GM23338 (cell line): ENCODE measurements at regions not wholly inside any gene's neighbourhood (a gene's known extent, or its start where the extent isn't known, plus 50 kb on each side); places are given as distances from the start of the nearest gene placed in this dataset.
"Not testable (repeated sequence)": the region's sequence is repeated elsewhere in the genome, so short reads cannot be mapped to it uniquely, and the experiment has no call there.

Experiments used
- ATAC-seq: fragments of 200-7000 bp; cut with Tn5 transposase; 3 replicates; pipeline ENCODE4 v1.9.1; 2020
- DNase-seq: peaks from one replicate; pipeline ENCODE4 v3.0.0-alpha.2; 2015; ENCODE audit warnings: low spot score
- H2AFZ ChIP-seq: fragments of 200-600 bp; sonication (generic); 2 replicates; pipeline ENCODE4 v1.8.0; 2016; ENCODE audit warnings: antibody characterized with exemption, mild to moderate bottlenecking, moderate library complexity
- H3F3A ChIP-seq: fragments of 200-600 bp; sonication (generic); replicated peaks from 2 replicates; pipeline ENCODE4 v1.8.0; 2017; ENCODE audit warnings: antibody characterized with exemption, mixed run types, low read depth
- H3K27ac ChIP-seq: fragments of 200-600 bp; sonication (generic); 2 replicates; pipeline ENCODE4 v1.6.1; 2016; ENCODE audit warnings: low read depth
- H3K27me3 ChIP-seq: fragments of 200-600 bp; sonication (generic); 2 replicates; pipeline ENCODE4 v1.8.0; 2016; ENCODE audit warnings: mild to moderate bottlenecking, mixed run types, moderate library complexity; ENCODE audit not compliant: insufficient read depth
- H3K36me3 ChIP-seq: fragments of 200-600 bp; sonication (generic); 2 replicates; pipeline ENCODE4 v1.8.0; 2016; ENCODE audit warnings: mild to moderate bottlenecking; ENCODE audit not compliant: insufficient read depth
- H3K4me1 ChIP-seq: fragments of 200-600 bp; sonication (generic); 2 replicates; pipeline ENCODE4 v1.8.0; 2016; ENCODE audit warnings: mild to moderate bottlenecking, moderate library complexity; ENCODE audit not compliant: insufficient read depth
- H3K4me2 ChIP-seq: fragments of 200-600 bp; sonication (generic); 2 replicates; pipeline ENCODE4 v1.7.1; 2017; ENCODE audit warnings: mixed run types
- H3K4me3 ChIP-seq: fragments of 200-600 bp; sonication (generic); 2 replicates; pipeline ENCODE4 v1.6.1; 2016; ENCODE audit warnings: mixed run types
- H3K79me2 ChIP-seq: fragments of 200-600 bp; sonication (generic); replicated peaks from 2 replicates; pipeline ENCODE4 v1.8.0; 2017; ENCODE audit warnings: mild to moderate bottlenecking; ENCODE audit not compliant: insufficient read depth
- H3K9me2 ChIP-seq: fragments of 200-600 bp; sonication (generic); 2 replicates; pipeline ENCODE4 v1.8.0; 2017; ENCODE audit not compliant: insufficient read depth
- H4K20me1 ChIP-seq: fragments of 200-600 bp; sonication (generic); replicated peaks from 2 replicates; pipeline ENCODE4 v1.8.0; 2017; ENCODE audit warnings: mild to moderate bottlenecking; ENCODE audit not compliant: insufficient read depth
- H3K27ac Mint-ChIP-seq: 2 replicates; pipeline ENCODE4 v1.8.0; 2020; ENCODE audit warnings: inconsistent platforms, mild to moderate bottlenecking, moderate library complexity, mixed read lengths
- H3K27me3 Mint-ChIP-seq: 3 replicates; pipeline ENCODE4 v1.8.0; 2022; ENCODE audit warnings: low read depth, mild to moderate bottlenecking, moderate library complexity, mixed read lengths, inconsistent platforms; ENCODE audit not compliant: insufficient read depth, poor library complexity
- H3K36me3 Mint-ChIP-seq: 3 replicates; pipeline ENCODE4 v1.8.0; 2021; ENCODE audit warnings: low read depth, mild to moderate bottlenecking, inconsistent platforms, moderate library complexity, mixed read lengths
- H3K4me1 Mint-ChIP-seq: 3 replicates; pipeline ENCODE4 v1.8.0; 2020; ENCODE audit warnings: mild to moderate bottlenecking, inconsistent platforms, mixed read lengths
- H3K4me3 Mint-ChIP-seq: 3 replicates; pipeline ENCODE4 v1.8.0; 2021; ENCODE audit warnings: moderate library complexity, mild to moderate bottlenecking, inconsistent platforms, mixed read lengths
- H3K9me3 Mint-ChIP-seq: 3 replicates; pipeline ENCODE4 v1.8.0; 2020; ENCODE audit warnings: moderate library complexity, mild to moderate bottlenecking, inconsistent platforms, mixed read lengths
- CREB1 ChIP-seq: fragments of 250-450 bp; sonication (Bioruptor Pico); IDR thresholded peaks from 2 replicates; pipeline ENCODE4 v1.5.0; 2020; ENCODE audit warnings: low read depth, mild to moderate bottlenecking, moderate library complexity
- POLR2AphosphoS5 ChIP-seq: IDR thresholded peaks from 2 replicates; pipeline ENCODE4 v1.6.1; 2016; ENCODE audit warnings: antibody characterized with exemption, low read depth
- ZNF331 ChIP-seq: fragments of 250-450 bp; sonication (Bioruptor Pico); IDR thresholded peaks from 2 replicates; pipeline ENCODE4 v1.5.0; 2020; ENCODE audit warnings: low read depth, mild to moderate bottlenecking, moderate library complexity
- TF ChIP-seq, protein P1 (sequence below): fragments of 250-450 bp; sonication (Bioruptor Pico); IDR thresholded peaks from 2 replicates; pipeline ENCODE4 v1.5.0; 2020; ENCODE audit warnings: mild to moderate bottlenecking, moderate library complexity

DNA sequence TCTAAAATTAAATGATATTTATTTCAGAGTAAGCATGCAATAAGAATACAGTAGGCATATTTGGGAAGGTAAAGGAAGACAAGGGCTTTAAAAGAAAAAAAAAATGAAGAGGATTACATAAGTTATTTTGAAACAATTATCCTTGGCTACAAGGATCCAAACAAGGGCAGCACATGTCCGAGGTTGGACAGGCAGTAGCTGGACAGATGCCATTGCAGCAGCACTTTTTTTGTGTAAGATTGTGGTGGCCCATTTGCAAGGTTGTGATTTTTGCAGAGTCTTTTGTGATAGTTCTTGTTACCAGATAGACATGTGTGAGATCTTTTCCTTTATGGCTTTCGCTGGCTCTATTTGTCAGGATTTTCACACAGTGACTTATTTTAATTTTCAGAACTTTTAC lies 89.4 kb upstream of the COG2 start:
- no peaks in the 10 kb centered on the region for H3K9me3 Mint-ChIP-seq
- H3K27me3 ChIP-seq, result no peaks in the 10 kb centered on the region
- no peaks in the 10 kb centered on the region for H3K79me2 ChIP-seq
- no peaks in the 10 kb centered on the region for H3K36me3 ChIP-seq
- no peaks in the 10 kb centered on the region for H3F3A ChIP-seq
- peaks cover 3% of the 10 kb centered on the region for H3K27me3 Mint-ChIP-seq
- H3K4me1 ChIP-seq, result no peaks in the 10 kb centered on the region
- no peak overlapping the region for H3K4me3 ChIP-seq
- H3K27ac ChIP-seq, result no peak overlapping the region
- no peak overlapping the region for H3K4me2 ChIP-seq
- no peaks in the 10 kb centered on the region for H4K20me1 ChIP-seq
- DNase-seq, result no peak
- no peaks in the 10 kb centered on the region for H3K36me3 Mint-ChIP-seq
- no peak overlapping the region for H2AFZ ChIP-seq
- H3K9me2 ChIP-seq, result 0 out of 2 replicates have a peak, but pooled peaks cover 3% of the 10 kb centered on the region
- TF ChIP-seq CREB1 (CRISPR knock-in tag) (no peak), POLR2AphosphoS5 (no peak), ZNF331 (CRISPR knock-in tag) (no peak)
- TF ChIP-seq, protein P1, sequence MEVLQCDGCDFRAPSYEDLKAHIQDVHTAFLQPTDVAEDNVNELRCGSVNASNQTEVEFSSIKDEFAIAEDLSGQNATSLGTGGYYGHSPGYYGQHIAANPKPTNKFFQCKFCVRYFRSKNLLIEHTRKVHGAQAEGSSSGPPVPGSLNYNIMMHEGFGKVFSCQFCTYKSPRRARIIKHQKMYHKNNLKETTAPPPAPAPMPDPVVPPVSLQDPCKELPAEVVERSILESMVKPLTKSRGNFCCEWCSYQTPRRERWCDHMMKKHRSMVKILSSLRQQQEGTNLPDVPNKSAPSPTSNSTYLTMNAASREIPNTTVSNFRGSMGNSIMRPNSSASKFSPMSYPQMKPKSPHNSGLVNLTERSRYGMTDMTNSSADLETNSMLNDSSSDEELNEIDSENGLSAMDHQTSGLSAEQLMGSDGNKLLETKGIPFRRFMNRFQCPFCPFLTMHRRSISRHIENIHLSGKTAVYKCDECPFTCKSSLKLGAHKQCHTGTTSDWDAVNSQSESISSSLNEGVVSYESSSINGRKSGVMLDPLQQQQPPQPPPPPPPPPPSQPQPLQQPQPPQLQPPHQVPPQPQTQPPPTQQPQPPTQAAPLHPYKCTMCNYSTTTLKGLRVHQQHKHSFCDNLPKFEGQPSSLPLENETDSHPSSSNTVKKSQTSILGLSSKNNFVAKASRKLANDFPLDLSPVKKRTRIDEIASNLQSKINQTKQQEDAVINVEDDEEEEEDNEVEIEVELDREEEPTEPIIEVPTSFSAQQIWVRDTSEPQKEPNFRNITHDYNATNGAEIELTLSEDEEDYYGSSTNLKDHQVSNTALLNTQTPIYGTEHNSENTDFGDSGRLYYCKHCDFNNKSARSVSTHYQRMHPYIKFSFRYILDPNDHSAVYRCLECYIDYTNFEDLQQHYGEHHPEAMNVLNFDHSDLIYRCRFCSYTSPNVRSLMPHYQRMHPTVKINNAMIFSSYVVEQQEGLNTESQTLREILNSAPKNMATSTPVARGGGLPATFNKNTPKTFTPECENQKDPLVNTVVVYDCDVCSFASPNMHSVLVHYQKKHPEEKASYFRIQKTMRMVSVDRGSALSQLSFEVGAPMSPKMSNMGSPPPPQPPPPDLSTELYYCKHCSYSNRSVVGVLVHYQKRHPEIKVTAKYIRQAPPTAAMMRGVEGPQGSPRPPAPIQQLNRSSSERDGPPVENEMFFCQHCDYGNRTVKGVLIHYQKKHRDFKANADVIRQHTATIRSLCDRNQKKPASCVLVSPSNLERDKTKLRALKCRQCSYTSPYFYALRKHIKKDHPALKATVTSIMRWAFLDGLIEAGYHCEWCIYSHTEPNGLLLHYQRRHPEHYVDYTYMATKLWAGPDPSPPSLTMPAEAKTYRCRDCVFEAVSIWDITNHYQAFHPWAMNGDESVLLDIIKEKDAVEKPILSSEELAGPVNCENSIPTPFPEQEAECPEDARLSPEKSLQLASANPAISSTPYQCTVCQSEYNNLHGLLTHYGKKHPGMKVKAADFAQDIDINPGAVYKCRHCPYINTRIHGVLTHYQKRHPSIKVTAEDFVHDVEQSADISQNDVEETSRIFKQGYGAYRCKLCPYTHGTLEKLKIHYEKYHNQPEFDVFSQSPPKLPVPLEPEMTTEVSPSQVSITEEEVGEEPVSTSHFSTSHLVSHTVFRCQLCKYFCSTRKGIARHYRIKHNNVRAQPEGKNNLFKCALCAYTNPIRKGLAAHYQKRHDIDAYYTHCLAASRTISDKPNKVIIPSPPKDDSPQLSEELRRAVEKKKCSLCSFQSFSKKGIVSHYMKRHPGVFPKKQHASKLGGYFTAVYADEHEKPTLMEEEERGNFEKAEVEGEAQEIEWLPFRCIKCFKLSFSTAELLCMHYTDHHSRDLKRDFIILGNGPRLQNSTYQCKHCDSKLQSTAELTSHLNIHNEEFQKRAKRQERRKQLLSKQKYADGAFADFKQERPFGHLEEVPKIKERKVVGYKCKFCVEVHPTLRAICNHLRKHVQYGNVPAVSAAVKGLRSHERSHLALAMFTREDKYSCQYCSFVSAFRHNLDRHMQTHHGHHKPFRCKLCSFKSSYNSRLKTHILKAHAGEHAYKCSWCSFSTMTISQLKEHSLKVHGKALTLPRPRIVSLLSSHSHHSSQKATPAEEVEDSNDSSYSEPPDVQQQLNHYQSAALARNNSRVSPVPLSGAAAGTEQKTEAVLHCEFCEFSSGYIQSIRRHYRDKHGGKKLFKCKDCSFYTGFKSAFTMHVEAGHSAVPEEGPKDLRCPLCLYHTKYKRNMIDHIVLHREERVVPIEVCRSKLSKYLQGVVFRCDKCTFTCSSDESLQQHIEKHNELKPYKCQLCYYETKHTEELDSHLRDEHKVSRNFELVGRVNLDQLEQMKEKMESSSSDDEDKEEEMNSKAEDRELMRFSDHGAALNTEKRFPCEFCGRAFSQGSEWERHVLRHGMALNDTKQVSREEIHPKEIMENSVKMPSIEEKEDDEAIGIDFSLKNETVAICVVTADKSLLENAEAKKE, result no peak
- no peak overlapping the region for H3K27ac Mint-ChIP-seq
- no peak for ATAC-seq
- no peak overlapping the region for H3K4me3 Mint-ChIP-seq
- peaks cover 5% of the 10 kb centered on the region for H3K4me1 Mint-ChIP-seq

GRCh38 chr1:230550945-230551344 lies 91.3 kb upstream of the COG2 start:
- H3K27ac ChIP-seq, DNase-seq, H3K27me3 ChIP-seq, H3K79me2 ChIP-seq, H3K4me3 ChIP-seq, H3K4me1 ChIP-seq, H3K27me3 Mint-ChIP-seq, H3K4me1 Mint-ChIP-seq, H3K27ac Mint-ChIP-seq, H2AFZ ChIP-seq, H3K9me2 ChIP-seq, H3F3A ChIP-seq, H3K36me3 Mint-ChIP-seq, ATAC-seq, H3K9me3 Mint-ChIP-seq, H3K4me3 Mint-ChIP-seq, H4K20me1 ChIP-seq, H3K36me3 ChIP-seq, H3K4me2 ChIP-seq: not testable (repeated sequence)
